ENCODE measurements at regions not wholly inside any gene's neighbourhood (a gene's known extent, or its start where the extent isn't known, plus 50 kb on each side); places are given as distances from the start of the nearest gene placed in this dataset.

GRCh38 chr7:89731751-89732445, 422.4 kb upstream of the STEAP1 start:
- ATAC-seq (no peak), DNase-seq (ENCODE audit: missing footprints) (no peak)
- intact Hi-C loops (cut with DNase I) = no loop called here

GRCh38 chr7:89738549-89738948, 415.7 kb upstream of the STEAP1 start:
- ATAC-seq = no peak
- no peak for DNase-seq (ENCODE audit: missing footprints)
- intact Hi-C loops (cut with DNase I) = no loop called here

GRCh38 chr7:89757910-89758309, 396.4 kb upstream of the STEAP1 start:
- ATAC-seq (no peak), DNase-seq (ENCODE audit: missing footprints) (no peak)
- intact Hi-C loops (cut with DNase I) = no loop called here

GRCh38 chr7:89760690-89761089, 393.6 kb upstream of the STEAP1 start:
- intact Hi-C loops (cut with DNase I) = no loop called here
- DNase-seq (ENCODE audit: missing footprints) (no peak), ATAC-seq (no peak)

- ATAC-seq = no peak
- DNase-seq (ENCODE audit: missing footprints) = peak; percentile 41
- intact Hi-C loops (cut with DNase I) = no loop called here
Observed at GRCh38 chr7:89761173-89761572, 393.1 kb upstream of the STEAP1 start.

GRCh38 chr7:89770161-89770560, 384.1 kb upstream of the STEAP1 start:
- intact Hi-C loops (cut with DNase I) = no loop called here
- no peak for DNase-seq (ENCODE audit: missing footprints)
- ATAC-seq = no peak

GRCh38 chr7:89771003-89771636, 383.1 kb upstream of the STEAP1 start:
- DNase-seq (ENCODE audit: missing footprints) (no peak), ATAC-seq (no peak)
- intact Hi-C loops (cut with DNase I) = no loop called here

GRCh38 chr7:89772276-89772675, 382.0 kb upstream of the STEAP1 start:
- no peak for ATAC-seq
- no peak for DNase-seq (ENCODE audit: missing footprints)
- intact Hi-C loops (cut with DNase I) = no loop called here

GRCh38 chr7:89773611-89774010, 380.7 kb upstream of the STEAP1 start:
- no peak for ATAC-seq
- intact Hi-C loops (cut with DNase I) = no loop called here
- DNase-seq (ENCODE audit: missing footprints) = no peak

GRCh38 chr7:89775459-89775858, 378.8 kb upstream of the STEAP1 start:
- intact Hi-C loops (cut with DNase I) = no loop called here
- ATAC-seq = no peak

GRCh38 chr7:89776980-89777379, 377.3 kb upstream of the STEAP1 start:
- DNase-seq (ENCODE audit: missing footprints) (no peak), ATAC-seq (no peak)
- intact Hi-C loops (cut with DNase I) = no loop called here

More at GRCh38 chr7:89775459-89775858, 378.8 kb upstream of the STEAP1 start:
- DNase-seq (ENCODE audit: missing footprints) = no peak

- ATAC-seq = no peak
Observed at GRCh38 chr7:89777499-89777898, 376.8 kb upstream of the STEAP1 start.

GRCh38 chr7:89780291-89780690, 374.0 kb upstream of the STEAP1 start:
- ATAC-seq = no peak
- DNase-seq (ENCODE audit: missing footprints) = no peak
- intact Hi-C loops (cut with DNase I) = no loop called here

More at GRCh38 chr7:89777499-89777898, 376.8 kb upstream of the STEAP1 start:
- intact Hi-C loops (cut with DNase I) = no loop called here
- no peak for DNase-seq (ENCODE audit: missing footprints)

- intact Hi-C loops (cut with DNase I) = no loop called here
- DNase-seq (ENCODE audit: missing footprints) (no peak), ATAC-seq (no peak)
Observed at GRCh38 chr7:89796481-89796880, 357.8 kb upstream of the STEAP1 start.

GRCh38 chr7:89797965-89798598, 356.2 kb upstream of the STEAP1 start:
- ATAC-seq (no peak), DNase-seq (ENCODE audit: missing footprints) (no peak)
- intact Hi-C loops (cut with DNase I) = no loop called here

- ATAC-seq (no peak), DNase-seq (ENCODE audit: missing footprints) (no peak)
- intact Hi-C loops (cut with DNase I) = no loop called here
Observed at GRCh38 chr7:89798599-89798996, 355.7 kb upstream of the STEAP1 start.

GRCh38 chr7:89800761-89801160, 353.5 kb upstream of the STEAP1 start:
- DNase-seq (ENCODE audit: missing footprints) (no peak), ATAC-seq (no peak)
- intact Hi-C loops (cut with DNase I) = no loop called here

- intact Hi-C loops (cut with DNase I) = no loop called here
- no peak for DNase-seq (ENCODE audit: missing footprints)
- no peak for ATAC-seq
Observed at GRCh38 chr7:89809291-89809690, 345.0 kb upstream of the STEAP1 start.

GRCh38 chr7:89813081-89813480, 341.2 kb upstream of the STEAP1 start:
- ATAC-seq = no peak
- intact Hi-C loops (cut with DNase I) = no loop called here

GRCh38 chr7:89826121-89826520, 328.1 kb upstream of the STEAP1 start:
- ATAC-seq (no peak), DNase-seq (ENCODE audit: missing footprints) (no peak)
- intact Hi-C loops (cut with DNase I) = no loop called here

More at GRCh38 chr7:89813081-89813480, 341.2 kb upstream of the STEAP1 start:
- no peak for DNase-seq (ENCODE audit: missing footprints)
